Activated CD8-positive, alpha-beta T cell treated with anti-CD3 and anti-CD28 coated beads, Interleukin-2, amount 10 ng/mL, durations not matched to agents 7 days and 5 days (primary cell): ENCODE measurements at regions not wholly inside any gene's neighbourhood (a gene's known extent, or its start where the extent isn't known, plus 50 kb on each side); places are given as distances from the start of the nearest gene placed in this dataset.
A peak's percentile ranks its signal among the peaks of the same experiment; 100 is the strongest.
"Not testable (repeated sequence)": the region's sequence is repeated elsewhere in the genome, so short reads cannot be mapped to it uniquely, and the experiment has no call there.

Source experiments
- ATAC-seq: fragments of 150-1000 bp; cut with Tn5 transposase; one replicate; pipeline ENCODE4 v1.10.0; 2021; ENCODE audit warnings: moderate library complexity
- CTCF ChIA-PET: fragments of 350-600 bp; sonication (Branson Sonifier 250); formaldehyde crosslinking; loops from one replicate; lab custom pipeline; 2021; ENCODE audit warnings: antibody characterized with exemption; lab: Charles Lee
- POLR2A ChIA-PET: fragments of 350-600 bp; sonication (Branson Sonifier 250); formaldehyde crosslinking; loops from one replicate; lab custom pipeline; 2021; ENCODE audit warnings: antibody characterized with exemption; lab: Charles Lee
- DNase-seq: peaks from one replicate; pipeline ENCODE4 v3.0.0-alpha.2; 2020
- H3K27ac Mint-ChIP-seq: one replicate; pipeline ENCODE4 v1.8.0; 2021; ENCODE audit warnings: mild to moderate bottlenecking, mixed read lengths
- H3K27me3 Mint-ChIP-seq: one replicate; pipeline ENCODE4 v1.8.0; 2021; ENCODE audit warnings: low read depth, mixed read lengths
- H3K36me3 Mint-ChIP-seq: one replicate; pipeline ENCODE4 v1.8.0; 2021; ENCODE audit warnings: low read depth, mixed read lengths
- H3K4me1 Mint-ChIP-seq: one replicate; pipeline ENCODE4 v1.8.0; 2021; ENCODE audit warnings: low read depth, mixed read lengths
- H3K4me3 Mint-ChIP-seq: one replicate; pipeline ENCODE4 v1.8.0; 2021; ENCODE audit warnings: mild to moderate bottlenecking, mixed read lengths
- H3K9me3 Mint-ChIP-seq: one replicate; pipeline ENCODE4 v1.8.0; 2022; ENCODE audit warnings: mixed read lengths; ENCODE audit not compliant: insufficient read depth

DNA sequence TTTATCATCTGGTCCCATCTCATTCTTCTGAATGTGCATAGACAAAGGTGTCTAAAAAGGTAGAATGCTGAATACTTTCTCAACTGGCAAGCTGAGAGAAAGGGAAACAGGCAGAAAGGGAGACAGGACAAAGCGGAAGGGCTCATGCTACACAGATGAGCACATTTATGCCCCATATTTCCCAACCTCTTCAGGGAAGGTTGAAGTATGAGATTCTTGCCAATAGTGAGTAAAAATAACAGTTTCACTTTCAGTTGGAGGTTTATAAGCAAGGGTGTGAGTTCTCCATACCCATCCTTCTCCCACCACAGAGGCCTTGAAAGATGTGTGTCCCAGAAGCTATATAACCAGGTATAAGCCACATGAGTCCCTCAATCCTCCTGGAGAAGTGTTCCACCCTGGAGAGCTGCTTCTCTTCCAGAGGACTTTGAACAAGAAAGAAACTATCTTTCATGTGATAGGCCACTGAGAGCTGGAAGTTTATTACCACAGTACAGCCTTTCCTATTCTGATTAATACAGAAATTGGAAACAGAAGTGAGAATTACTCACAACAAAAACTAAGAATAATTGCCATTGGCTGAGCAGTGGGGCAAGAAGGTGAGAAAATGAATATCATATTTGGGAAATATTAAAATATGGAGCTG lies 709.4 kb upstream of the NR2F2 start:
- H3K4me3 Mint-ChIP-seq: no peak overlapping the region
- H3K27me3 Mint-ChIP-seq: peaks cover 2% of the 10 kb centered on the region
- no peak for DNase-seq
- no peaks in the 10 kb centered on the region for H3K36me3 Mint-ChIP-seq
- H3K27ac Mint-ChIP-seq: peak overlapping the region; percentile 19
- CTCF ChIA-PET: interaction anchor here (0.9 kb wide), 1 partner anchor 8 kb away, joined by 3 read pairs; no protein-coding TSS in a partner anchor
- POLR2A ChIA-PET: no interaction called here
- peaks cover 8% of the 10 kb centered on the region for H3K4me1 Mint-ChIP-seq
- ATAC-seq: no peak
- peaks cover 9% of the 10 kb centered on the region for H3K9me3 Mint-ChIP-seq

DNA sequence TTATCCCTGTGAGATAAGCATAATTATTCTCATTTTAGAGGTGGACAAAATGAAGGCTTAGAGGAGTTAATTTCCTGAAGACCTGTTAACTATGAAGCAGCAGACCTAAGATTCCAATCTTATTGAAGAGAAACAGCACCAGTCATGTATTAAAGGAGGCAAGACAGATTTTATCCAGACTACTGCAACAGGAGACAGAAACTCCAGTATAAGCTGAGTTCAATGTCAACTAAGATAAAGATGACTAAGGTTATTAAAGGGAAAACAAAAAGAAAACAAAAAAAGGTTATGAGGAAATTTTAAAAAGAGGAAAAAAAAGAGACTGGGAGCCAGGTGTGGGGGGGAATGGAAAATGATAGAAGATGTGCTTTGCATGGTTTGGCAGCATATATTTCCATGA lies 707.7 kb upstream of the NR2F2 start:
- ATAC-seq (no peak), DNase-seq (no peak)
- no peak overlapping the region for H3K27ac Mint-ChIP-seq
- peaks cover 8% of the 10 kb centered on the region for H3K4me1 Mint-ChIP-seq
- CTCF ChIA-PET: no interaction called here
- H3K36me3 Mint-ChIP-seq: no peaks in the 10 kb centered on the region
- H3K9me3 Mint-ChIP-seq: peaks cover 9% of the 10 kb centered on the region
- H3K4me3 Mint-ChIP-seq: no peak overlapping the region
- POLR2A ChIA-PET: no interaction called here
- peaks cover 4% of the 10 kb centered on the region for H3K27me3 Mint-ChIP-seq

DNA sequence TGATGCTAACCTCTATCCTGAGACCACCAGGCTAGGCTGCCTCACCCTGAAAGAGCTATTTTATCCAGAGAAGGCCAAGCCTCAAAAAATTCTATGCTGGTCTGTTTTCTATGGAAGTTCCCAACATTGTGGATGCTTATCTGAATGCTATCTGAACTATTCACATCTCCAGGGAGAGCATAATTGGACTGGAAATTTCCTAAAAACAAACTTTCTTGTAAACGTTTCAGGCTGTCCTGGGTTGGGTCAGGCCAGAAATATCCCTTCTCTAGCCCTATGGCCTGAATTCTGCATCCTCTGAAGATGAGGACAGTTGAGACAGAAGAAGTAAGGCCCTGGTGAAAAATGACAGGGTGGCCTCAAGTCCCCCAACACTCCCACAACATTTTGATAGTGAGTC lies 706.4 kb upstream of the NR2F2 start:
- no peak overlapping the region for H3K4me3 Mint-ChIP-seq
- peaks cover 9% of the 10 kb centered on the region for H3K27me3 Mint-ChIP-seq
- peaks cover 8% of the 10 kb centered on the region for H3K4me1 Mint-ChIP-seq
- ChIA-PET POLR2A (no interaction called here), CTCF (no interaction called here)
- no peaks in the 10 kb centered on the region for H3K36me3 Mint-ChIP-seq
- no peak for ATAC-seq
- no peak overlapping the region for H3K27ac Mint-ChIP-seq
- H3K9me3 Mint-ChIP-seq: peaks cover 9% of the 10 kb centered on the region
- DNase-seq: no peak

DNA sequence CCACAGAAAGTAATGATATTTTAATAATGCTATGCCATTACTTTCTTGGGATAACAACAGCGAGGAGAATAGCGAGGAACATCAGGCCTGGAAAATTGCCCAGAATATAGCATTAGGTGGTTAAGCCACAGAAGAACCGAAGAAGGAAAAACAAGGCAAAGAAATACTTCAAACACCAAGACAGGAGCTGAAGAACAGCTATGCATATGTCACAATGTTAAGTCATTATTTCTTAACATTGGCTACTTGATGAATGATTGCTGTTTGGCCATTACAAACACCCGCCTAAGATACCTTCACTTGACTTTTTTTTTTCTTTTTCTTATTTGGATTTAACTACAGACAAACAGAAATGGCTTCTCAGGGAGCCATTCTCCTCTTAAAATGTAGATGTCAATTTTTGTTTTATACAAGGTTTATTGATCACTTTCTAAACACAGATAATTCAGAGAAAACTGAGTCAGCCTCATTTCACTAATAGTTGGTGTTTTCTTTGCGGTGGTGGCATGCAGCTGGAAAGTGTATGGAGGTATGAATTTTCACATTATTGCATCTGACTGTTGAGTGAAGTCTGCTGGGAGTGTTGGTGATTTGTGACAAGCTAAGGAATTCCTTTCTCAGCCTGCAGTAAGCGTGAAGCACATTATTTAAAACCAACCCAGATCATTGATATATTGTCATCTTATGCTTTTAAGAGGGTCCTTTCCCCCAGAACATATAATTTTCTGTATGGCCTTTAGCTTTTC lies 705.7 kb upstream of the NR2F2 start:
- Mint-ChIP-seq H3K9me3 (peaks cover 9% of the 10 kb centered on the region), H3K4me3 (no peak overlapping the region), H3K27ac (no peak overlapping the region), H3K36me3 (no peaks in the 10 kb centered on the region), H3K27me3 (peaks cover 9% of the 10 kb centered on the region), H3K4me1 (peaks cover 8% of the 10 kb centered on the region)
- POLR2A ChIA-PET: no interaction called here
- DNase-seq (no peak), ATAC-seq (no peak)
- CTCF ChIA-PET: no interaction called here

DNA sequence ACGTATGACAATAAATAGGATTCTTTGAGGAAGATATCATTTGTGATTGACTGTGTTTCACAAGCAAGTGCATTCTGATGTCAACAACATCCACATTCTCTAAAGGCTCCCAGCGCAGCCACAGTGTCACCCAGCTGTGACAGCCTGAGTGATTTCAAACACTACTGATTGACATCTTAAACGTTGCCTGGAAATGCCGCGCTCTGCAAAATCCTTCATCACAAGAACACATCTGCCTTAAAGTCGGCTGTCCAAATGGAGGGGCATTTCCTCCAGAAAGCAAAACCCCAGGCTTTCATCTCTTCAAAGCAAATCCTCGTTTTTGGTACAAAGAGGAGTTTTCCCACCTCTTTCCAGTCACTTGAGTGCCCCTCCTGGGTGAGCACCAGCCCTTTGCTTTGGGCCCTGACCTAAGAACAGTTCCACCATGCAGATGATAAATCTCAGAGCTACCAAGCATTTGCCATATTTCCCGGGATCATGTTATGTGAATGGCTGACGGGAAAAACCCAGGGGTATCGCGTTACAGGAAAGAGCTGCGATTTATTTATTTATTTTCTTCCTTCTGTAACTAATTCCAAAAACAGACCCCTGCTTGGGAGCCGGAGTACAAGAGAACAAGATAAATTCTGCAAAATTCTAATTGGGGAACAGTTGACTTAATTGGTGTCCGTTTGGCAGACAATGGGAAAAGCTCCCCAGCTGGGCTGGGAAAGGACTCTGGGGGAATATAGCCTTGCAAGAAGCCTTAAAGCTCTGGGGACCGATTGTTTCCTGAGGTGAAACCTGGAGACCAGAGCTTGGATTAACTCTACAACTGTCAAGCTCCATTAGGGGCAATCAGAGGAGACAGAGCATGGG lies 703.8 kb upstream of the NR2F2 start:
- no peak overlapping the region for H3K27ac Mint-ChIP-seq
- ChIA-PET POLR2A (no interaction called here), CTCF (no interaction called here)
- no peaks in the 10 kb centered on the region for H3K4me1 Mint-ChIP-seq
- peaks cover 13% of the 10 kb centered on the region for H3K27me3 Mint-ChIP-seq
- H3K9me3 Mint-ChIP-seq: peaks cover 8% of the 10 kb centered on the region
- no peaks in the 10 kb centered on the region for H3K36me3 Mint-ChIP-seq
- no peak overlapping the region for H3K4me3 Mint-ChIP-seq
- no peak for DNase-seq
- ATAC-seq: no peak

DNA sequence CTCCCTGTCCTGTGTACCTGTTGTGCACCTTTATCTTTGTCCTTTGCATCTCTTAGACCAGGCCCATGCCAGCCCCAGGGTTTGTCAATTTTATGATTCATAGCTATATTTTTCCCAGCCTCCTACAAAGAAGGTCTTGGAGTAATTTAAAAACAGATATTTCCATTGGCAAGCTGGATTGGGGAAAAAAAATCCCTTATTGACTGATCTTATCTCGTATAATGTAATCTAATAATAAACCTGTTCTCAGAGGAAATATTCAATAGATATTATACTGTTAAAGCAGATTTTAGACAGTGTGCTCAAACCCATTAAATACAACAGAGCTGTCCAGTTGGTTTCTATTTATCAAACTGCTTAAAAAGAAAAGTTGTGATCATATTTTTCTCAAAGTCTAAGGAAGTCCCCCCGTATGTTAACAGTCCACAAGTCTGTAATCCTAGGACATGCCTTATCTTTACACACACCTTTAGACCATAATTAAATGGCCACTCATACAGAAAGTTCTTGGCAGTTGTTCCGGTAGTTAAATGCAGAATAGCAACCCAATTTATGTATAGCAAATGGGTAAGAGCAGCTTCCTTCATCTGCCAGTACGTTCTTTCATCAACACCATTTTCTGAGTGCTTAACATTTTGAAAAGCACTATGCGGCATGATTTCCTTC lies 700.9 kb upstream of the NR2F2 start:
- Mint-ChIP-seq H3K27ac (no peak overlapping the region), H3K27me3 (peaks cover 17% of the 10 kb centered on the region), H3K4me1 (no peaks in the 10 kb centered on the region), H3K4me3 (no peak overlapping the region), H3K36me3 (no peaks in the 10 kb centered on the region), H3K9me3 (no peaks in the 10 kb centered on the region)
- POLR2A ChIA-PET: no interaction called here
- no peak for ATAC-seq
- CTCF ChIA-PET: no interaction called here
- DNase-seq: no peak

DNA sequence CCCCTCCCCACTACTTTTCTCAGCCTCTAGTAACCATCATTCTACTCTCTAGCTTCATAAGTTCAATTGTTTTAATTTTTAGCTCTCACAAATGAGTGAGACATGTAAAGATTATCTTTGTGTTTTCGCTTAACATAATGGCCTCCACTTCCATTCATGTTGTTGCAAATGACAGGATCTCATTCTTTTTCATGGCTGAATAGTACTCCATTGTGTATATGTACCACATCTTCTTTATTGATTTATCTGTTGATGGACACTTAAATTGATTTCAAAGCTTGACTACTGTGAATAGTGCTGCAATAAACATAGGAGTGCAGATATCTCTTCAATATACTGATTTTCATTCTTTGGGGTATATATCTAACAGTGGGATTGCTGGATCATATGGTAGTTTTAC lies 699.8 kb upstream of the NR2F2 start:
- Mint-ChIP-seq H3K27ac (no peak overlapping the region), H3K9me3 (no peaks in the 10 kb centered on the region), H3K36me3 (no peaks in the 10 kb centered on the region), H3K27me3 (peaks cover 17% of the 10 kb centered on the region), H3K4me1 (no peaks in the 10 kb centered on the region), H3K4me3 (no peak overlapping the region)
- no peak for ATAC-seq
- POLR2A ChIA-PET: no interaction called here
- no peak for DNase-seq
- CTCF ChIA-PET: no interaction called here

DNA sequence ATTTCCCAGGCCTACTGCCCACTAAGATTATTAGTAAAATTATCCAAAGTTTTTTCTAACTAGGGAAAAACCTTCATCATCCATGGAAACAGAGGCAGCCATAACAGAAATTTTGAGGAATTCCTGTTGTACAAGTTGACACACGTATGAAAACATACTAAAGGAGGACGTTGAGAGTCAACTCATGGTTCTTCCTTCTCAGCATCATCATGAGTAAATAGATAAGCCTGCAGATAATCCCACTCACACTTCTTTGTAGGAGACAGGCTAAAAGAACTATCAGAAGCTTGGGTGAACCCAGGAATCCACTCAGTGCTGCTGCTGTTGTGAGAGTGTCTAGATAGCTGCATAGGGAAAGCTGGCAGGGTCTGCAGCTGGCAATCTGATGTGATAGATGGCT lies 694.8 kb upstream of the NR2F2 start:
- Mint-ChIP-seq H3K36me3 (no peaks in the 10 kb centered on the region), H3K27me3 (peaks cover 6% of the 10 kb centered on the region), H3K4me1 (no peaks in the 10 kb centered on the region), H3K4me3 (no peak overlapping the region), H3K27ac (no peak overlapping the region), H3K9me3 (no peaks in the 10 kb centered on the region)
- ATAC-seq (no peak), DNase-seq (no peak)
- CTCF ChIA-PET: no interaction called here
- POLR2A ChIA-PET: no interaction called here

DNA sequence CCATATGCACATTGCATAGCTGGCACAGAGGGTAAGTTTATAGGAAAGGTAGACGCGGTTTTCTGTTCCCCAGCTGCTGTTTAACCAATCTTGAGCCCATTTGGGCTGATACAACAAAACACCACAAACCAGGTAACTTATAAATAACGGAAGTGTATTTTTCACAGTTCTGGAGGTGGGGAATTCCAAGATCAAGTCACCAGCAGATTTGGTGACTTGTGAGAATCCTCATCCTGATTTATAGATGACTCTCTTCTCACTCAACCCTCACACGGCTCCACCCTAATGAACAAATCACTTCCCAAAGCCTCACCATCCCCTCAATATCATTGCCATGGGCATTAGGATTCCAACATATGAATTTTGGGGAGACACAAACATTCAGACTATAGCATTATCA lies 694.4 kb upstream of the NR2F2 start:
- CTCF ChIA-PET: no interaction called here
- POLR2A ChIA-PET: no interaction called here

DNA sequence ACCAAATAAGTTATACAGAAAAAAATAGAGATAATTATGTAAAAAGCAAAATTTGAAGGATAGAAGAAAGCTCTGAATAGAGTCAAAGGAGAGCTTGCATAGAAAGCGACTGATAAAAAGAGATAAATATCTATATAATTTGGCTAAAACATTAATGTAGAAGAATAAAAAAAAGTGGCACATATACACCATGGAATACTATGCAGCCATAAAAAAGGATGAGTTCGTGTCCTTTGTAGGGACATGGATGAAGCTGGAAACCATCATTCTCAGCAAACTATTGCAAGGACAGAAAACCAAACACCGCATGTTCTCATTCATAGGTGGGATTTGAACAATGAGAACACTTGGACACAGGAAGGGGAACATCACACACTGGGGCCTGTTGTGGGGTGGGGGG lies 693.3 kb upstream of the NR2F2 start:
- H3K36me3 Mint-ChIP-seq, H3K27ac Mint-ChIP-seq, H3K4me1 Mint-ChIP-seq, CTCF ChIA-PET, H3K4me3 Mint-ChIP-seq, POLR2A ChIA-PET, H3K9me3 Mint-ChIP-seq, DNase-seq, H3K27me3 Mint-ChIP-seq, ATAC-seq: not testable (repeated sequence)

More for the DNA sequence above, 694.4 kb upstream of the NR2F2 start:
- Mint-ChIP-seq H3K27me3 (peaks cover 4% of the 10 kb centered on the region), H3K36me3 (no peaks in the 10 kb centered on the region), H3K27ac (no peak overlapping the region), H3K9me3 (no peaks in the 10 kb centered on the region), H3K4me1 (no peaks in the 10 kb centered on the region), H3K4me3 (no peak overlapping the region)
- ATAC-seq (no peak), DNase-seq (no peak)

DNA sequence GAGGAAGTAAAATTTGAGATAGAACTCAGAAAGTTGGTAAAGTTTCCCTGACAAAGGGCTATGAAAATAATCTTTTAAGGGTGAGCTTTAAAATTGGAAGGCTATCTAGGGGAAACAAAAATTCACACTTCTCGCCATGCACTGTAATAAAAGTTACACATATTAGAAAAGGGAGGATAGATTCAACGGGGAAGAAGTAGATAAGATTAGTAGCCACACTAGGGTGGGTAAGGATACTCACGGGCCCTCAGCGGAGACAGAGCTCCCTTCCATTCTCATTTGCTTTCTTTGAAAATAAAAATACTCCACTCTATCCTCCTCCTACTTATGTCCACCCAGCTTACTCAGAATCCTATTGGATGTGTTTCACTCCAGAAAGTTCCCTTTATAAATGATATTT lies 691.3 kb upstream of the NR2F2 start:
- peaks cover 4% of the 10 kb centered on the region for H3K27me3 Mint-ChIP-seq
- no peaks in the 10 kb centered on the region for H3K9me3 Mint-ChIP-seq
- no peak overlapping the region for H3K4me3 Mint-ChIP-seq
- ChIA-PET CTCF (no interaction called here), POLR2A (interaction anchor here (1.2 kb wide), 1 partner anchor 287 kb away, joined by 3 read pairs; no protein-coding TSS in a partner anchor)
- DNase-seq: no peak
- no peaks in the 10 kb centered on the region for H3K4me1 Mint-ChIP-seq
- no peak for ATAC-seq
- H3K27ac Mint-ChIP-seq: no peak overlapping the region
- H3K36me3 Mint-ChIP-seq: no peaks in the 10 kb centered on the region
